ENCODE measurements at regions not wholly inside any gene's neighbourhood (a gene's known extent, or its start where the extent isn't known, plus 50 kb on each side); places are given as distances from the start of the nearest gene placed in this dataset.

GRCh38 chr14:28946267-28946666 lies 179.7 kb downstream of the FOXG1 start:
- TF ChIP-seq POLR2A (IDR thresholded peaks at IDR 0.05; ENCODE audit: low read length) (no peak), GATA1 (IDR thresholded peaks at IDR 0.05; ENCODE audit: low read depth, low read length) (no peak)
